ENCODE measurements at regions not wholly inside any gene's neighbourhood (a gene's known extent, or its start where the extent isn't known, plus 50 kb on each side); places are given as distances from the start of the nearest gene placed in this dataset.

DNA sequence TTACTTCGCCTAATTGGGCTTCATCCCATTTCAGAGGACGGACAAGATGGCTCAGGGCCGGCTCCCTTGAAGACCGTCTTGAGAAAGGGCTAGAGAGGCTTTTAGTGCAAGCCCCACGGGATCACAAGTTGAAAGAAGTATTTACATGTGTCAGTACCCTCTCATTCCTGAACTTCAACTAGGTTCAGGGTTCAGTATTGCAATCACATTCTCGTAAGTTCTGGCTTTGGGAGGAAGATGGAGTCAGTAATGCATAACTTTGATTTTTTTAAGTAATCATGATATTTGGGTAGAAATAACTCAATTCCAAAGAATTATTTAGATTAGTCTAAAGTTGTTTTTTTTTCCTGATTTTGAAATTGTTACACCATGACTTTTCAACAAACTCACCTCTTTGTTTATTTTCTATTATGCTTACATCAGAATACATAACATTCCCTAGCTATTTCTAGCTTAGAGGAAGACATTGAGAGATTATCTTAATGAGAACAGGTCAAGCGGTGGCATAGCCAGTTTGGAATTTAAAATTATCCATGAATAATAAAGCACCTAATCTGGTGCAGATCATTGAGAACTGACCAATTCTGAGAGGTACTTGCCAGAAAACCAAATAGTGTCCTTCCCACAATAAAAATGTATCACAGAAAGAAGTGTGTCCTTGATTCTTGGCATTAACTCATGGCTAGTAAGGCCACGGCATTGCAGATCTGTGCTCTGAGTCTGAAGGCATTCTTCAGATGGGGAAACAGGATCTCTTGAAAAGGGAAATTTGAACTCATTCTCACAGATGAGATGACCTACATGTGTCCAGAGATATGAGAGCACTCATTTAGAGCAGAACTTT, 92.1 kb upstream of the BLID start:
- Histone ChIP-seq H3K79me2 (ENCODE audit: control insufficient read depth, insufficient read depth, low read length) (no peaks in the 10 kb centered on the region), H3K4me2 (ENCODE audit: control insufficient read depth, extremely low read depth, insufficient read depth, low read depth, low read length) (no peak overlapping the region), H3K27ac (ENCODE audit: control insufficient read depth, insufficient read depth, low read length) (no peak overlapping the region), H3K9ac (ENCODE audit: control insufficient read depth, extremely low read depth, insufficient read depth, low read length) (no peak overlapping the region), H2AFZ (ENCODE audit: control insufficient read depth, low read length) (no peak overlapping the region), H3K9me3 (ENCODE audit: control insufficient read depth, low read depth, low read length) (no peaks in the 10 kb centered on the region), H3K4me3 (ENCODE audit: control insufficient read depth in 2 of 3, extremely low read depth in 1 of 3, insufficient read depth in 2 of 3, low read depth in 1 of 3, low read length in 3 of 3) (no peak overlapping the region), H3K4me1 (ENCODE audit: control insufficient read depth, extremely low read depth, insufficient read depth, low read length) (peaks cover 5% of the 10 kb centered on the region), H4K20me1 (ENCODE audit: control insufficient read depth, extremely low read depth, insufficient read depth, low read length) (no peaks in the 10 kb centered on the region), H3K9me1 (ENCODE audit: control insufficient read depth, extremely low read depth, insufficient read depth, low read length) (no peaks in the 10 kb centered on the region), H3K27me3 (ENCODE audit: control insufficient read depth, extremely low read depth, insufficient read depth, low read length) (no peaks in the 10 kb centered on the region), H3K36me3 (ENCODE audit: control insufficient read depth in 2 of 2, extremely low read depth in 1 of 2, insufficient read depth in 2 of 2, low read length in 2 of 2) (no peaks in the 10 kb centered on the region)
- dilution Hi-C loops (cut with MboI; ENCODE audit: extremely low pct_ligation_motif_present, low sequenced_read_pairs) = no loop called here
- TF ChIP-seq, protein P1, sequence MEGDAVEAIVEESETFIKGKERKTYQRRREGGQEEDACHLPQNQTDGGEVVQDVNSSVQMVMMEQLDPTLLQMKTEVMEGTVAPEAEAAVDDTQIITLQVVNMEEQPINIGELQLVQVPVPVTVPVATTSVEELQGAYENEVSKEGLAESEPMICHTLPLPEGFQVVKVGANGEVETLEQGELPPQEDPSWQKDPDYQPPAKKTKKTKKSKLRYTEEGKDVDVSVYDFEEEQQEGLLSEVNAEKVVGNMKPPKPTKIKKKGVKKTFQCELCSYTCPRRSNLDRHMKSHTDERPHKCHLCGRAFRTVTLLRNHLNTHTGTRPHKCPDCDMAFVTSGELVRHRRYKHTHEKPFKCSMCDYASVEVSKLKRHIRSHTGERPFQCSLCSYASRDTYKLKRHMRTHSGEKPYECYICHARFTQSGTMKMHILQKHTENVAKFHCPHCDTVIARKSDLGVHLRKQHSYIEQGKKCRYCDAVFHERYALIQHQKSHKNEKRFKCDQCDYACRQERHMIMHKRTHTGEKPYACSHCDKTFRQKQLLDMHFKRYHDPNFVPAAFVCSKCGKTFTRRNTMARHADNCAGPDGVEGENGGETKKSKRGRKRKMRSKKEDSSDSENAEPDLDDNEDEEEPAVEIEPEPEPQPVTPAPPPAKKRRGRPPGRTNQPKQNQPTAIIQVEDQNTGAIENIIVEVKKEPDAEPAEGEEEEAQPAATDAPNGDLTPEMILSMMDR (optimal IDR thresholded peaks at IDR 0.05 in 1 of 3, IDR thresholded peaks at IDR 0.05 in 1 of 3, conservative IDR thresholded peaks at IDR 0.05 in 1 of 3; ENCODE audit: extremely low read depth in 1 of 3, insufficient read depth in 2 of 3, low read length in 3 of 3) = no peak
- TF ChIP-seq EZH2 (IDR thresholded peaks at IDR 0.05; ENCODE audit: low read length) = no peak
- no peak for FAIRE-seq
- no peak for DNase-seq (ENCODE audit: low read depth, low spot score)

DNA sequence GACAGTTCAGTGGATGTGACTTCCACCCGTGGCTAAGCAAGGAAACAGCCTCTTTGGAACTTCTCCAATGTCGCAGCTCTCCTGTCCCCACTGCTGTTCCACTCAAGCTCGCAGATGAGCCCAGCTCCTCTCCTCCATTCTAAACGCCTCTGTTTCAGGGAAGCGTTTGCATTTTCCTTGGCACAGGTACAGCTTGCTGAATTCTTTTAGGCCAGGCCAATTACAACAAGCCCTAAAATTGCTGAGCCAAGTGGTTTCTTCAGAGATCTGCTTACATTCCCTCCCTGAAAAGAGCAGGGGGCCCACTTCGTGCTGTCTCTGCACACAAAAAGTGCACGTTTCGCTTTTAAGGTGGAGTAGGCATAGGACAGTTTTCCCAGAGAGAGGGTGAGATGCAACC, 91.5 kb upstream of the BLID start:
- Histone ChIP-seq H3K4me3 (ENCODE audit: control insufficient read depth in 2 of 3, extremely low read depth in 1 of 3, insufficient read depth in 2 of 3, low read depth in 1 of 3, low read length in 3 of 3) (no peak overlapping the region), H3K9me3 (ENCODE audit: control insufficient read depth, low read depth, low read length) (no peaks in the 10 kb centered on the region), H3K4me2 (ENCODE audit: control insufficient read depth, extremely low read depth, insufficient read depth, low read depth, low read length) (no peak overlapping the region), H3K36me3 (ENCODE audit: control insufficient read depth in 2 of 2, extremely low read depth in 1 of 2, insufficient read depth in 2 of 2, low read length in 2 of 2) (no peaks in the 10 kb centered on the region), H3K9me1 (ENCODE audit: control insufficient read depth, extremely low read depth, insufficient read depth, low read length) (no peaks in the 10 kb centered on the region), H3K9ac (ENCODE audit: control insufficient read depth, extremely low read depth, insufficient read depth, low read length) (no peak overlapping the region), H3K27ac (ENCODE audit: control insufficient read depth, insufficient read depth, low read length) (no peak overlapping the region), H3K79me2 (ENCODE audit: control insufficient read depth, insufficient read depth, low read length) (no peaks in the 10 kb centered on the region), H3K27me3 (ENCODE audit: control insufficient read depth, extremely low read depth, insufficient read depth, low read length) (no peaks in the 10 kb centered on the region), H3K4me1 (ENCODE audit: control insufficient read depth, extremely low read depth, insufficient read depth, low read length) (peaks cover 11% of the 10 kb centered on the region), H4K20me1 (ENCODE audit: control insufficient read depth, extremely low read depth, insufficient read depth, low read length) (no peaks in the 10 kb centered on the region), H2AFZ (ENCODE audit: control insufficient read depth, low read length) (peak overlapping the region; percentile 12)
- DNase-seq (ENCODE audit: low read depth, low spot score) (no peak), FAIRE-seq (no peak)
- dilution Hi-C loops (cut with MboI; ENCODE audit: extremely low pct_ligation_motif_present, low sequenced_read_pairs) = no loop called here
- TF ChIP-seq, protein P1 (optimal IDR thresholded peaks at IDR 0.05 in 1 of 3, IDR thresholded peaks at IDR 0.05 in 1 of 3, conservative IDR thresholded peaks at IDR 0.05 in 1 of 3; ENCODE audit: extremely low read depth in 1 of 3, insufficient read depth in 2 of 3, low read length in 3 of 3) = no peak
- TF ChIP-seq EZH2 (IDR thresholded peaks at IDR 0.05; ENCODE audit: low read length) = no peak
